ENCODE measurements at regions not wholly inside any gene's neighbourhood (a gene's known extent, or its start where the extent isn't known, plus 50 kb on each side); places are given as distances from the start of the nearest gene placed in this dataset.
"Not testable (repeated sequence)": the region's sequence is repeated elsewhere in the genome, so short reads cannot be mapped to it uniquely, and the experiment has no call there.

GRCh38 chr5:77867194-77867691, 91.1 kb upstream of the TBCA start:
- no peak for DNase-seq

DNA sequence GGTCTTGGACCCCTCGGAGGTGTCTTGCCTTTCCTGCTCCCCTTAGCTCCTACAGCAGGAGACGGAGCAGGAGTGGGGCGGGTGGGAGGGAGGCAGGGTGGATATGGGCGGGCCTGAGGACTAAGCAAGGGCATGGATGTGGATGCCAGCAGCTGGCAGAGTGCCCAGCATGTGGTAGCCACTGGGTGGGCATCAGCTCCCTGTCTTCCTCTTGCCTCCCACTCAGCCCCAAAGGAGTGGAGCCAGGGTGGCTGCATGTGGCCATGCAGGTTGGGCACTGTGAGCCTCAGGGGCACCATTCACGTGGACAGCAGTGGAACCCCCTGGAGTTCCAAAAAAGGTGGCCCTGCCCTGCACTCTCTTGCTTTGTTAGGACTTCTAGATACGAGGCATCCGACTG, 90.1 kb upstream of the TBCA start:
- no peak for DNase-seq

DNA sequence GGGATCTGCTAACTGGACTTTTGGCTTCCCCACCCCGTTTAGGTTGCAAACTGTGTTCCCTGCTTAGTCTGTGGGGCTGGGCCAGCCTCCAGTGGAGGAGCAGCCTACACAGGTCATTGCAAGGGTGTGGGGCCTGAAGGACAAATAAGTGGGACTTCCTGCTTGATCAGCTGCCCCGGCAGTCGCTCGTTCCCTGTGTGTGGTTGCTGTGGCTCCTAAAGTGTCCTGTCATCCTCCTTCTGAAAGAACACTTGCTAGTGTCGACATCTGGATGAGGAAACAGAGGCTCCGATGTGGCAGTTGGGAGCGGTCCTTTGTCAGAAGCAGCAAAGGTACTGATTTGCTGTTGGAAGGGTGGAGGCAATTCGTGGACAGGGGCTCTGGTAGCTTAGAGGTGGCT, 88.9 kb upstream of the TBCA start:
- no peak for DNase-seq

DNA sequence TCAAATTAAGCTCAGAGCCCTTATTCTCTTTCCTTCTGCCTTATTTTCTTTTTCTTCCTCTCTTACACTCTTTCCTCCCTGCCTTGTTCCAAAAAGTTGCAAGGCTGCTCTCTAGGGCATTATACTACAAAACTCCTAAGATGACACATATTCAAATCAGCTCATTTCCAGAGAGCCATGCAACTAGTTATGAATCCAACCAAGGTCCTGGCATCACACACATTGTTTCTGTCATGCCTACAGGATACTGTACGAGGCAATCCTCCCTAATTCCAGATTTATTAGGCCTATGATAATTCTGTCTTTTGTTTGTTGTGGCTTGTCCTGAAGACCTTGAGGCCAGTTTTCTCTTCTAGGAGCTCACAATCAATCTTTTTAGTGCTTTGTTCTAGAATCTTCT, 87.0 kb upstream of the TBCA start:
- no peak for DNase-seq

GRCh38 chr5:77861576-77861975, 85.4 kb upstream of the TBCA start:
- no peak for DNase-seq

- no peak for DNase-seq
Observed at GRCh38 chr5:77859306-77859705, 83.2 kb upstream of the TBCA start.

GRCh38 chr5:77858678-77859077, 82.5 kb upstream of the TBCA start:
- DNase-seq, result not testable (repeated sequence)

GRCh38 chr5:77855369-77855768, 79.2 kb upstream of the TBCA start:
- DNase-seq, result no peak

DNA sequence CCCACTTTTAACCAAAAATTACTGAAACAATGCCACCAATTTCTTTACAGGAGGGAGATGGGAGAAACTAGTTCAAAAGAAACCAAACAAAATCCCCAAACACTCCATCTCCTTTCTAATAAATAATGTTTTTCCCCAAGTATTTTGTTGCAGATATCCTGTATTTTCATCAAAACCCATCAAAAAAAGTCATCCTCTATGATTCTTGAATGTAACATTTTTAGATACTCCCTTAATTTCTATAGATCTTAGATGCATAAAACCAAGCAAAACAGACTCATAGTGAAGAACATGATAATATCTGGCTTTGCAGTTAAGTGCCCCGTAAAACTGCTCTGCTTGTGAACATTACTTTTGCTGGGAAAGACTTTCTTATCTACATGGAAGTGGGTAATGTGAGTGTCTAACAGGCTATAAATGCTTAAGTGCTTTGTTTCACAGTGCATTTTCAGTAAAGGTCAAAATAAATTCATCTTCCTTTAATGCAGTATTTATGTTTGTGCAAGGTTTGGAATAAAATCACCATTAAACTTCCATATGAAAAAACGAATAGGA, 77.3 kb upstream of the TBCA start:
- DNase-seq, result no peak

- peak; percentile 85 for DNase-seq
Observed at GRCh38 chr5:77852514-77853352, 76.6 kb upstream of the TBCA start.

GRCh38 chr5:77852068-77852513, 76.0 kb upstream of the TBCA start:
- DNase-seq, result no peak

DNA sequence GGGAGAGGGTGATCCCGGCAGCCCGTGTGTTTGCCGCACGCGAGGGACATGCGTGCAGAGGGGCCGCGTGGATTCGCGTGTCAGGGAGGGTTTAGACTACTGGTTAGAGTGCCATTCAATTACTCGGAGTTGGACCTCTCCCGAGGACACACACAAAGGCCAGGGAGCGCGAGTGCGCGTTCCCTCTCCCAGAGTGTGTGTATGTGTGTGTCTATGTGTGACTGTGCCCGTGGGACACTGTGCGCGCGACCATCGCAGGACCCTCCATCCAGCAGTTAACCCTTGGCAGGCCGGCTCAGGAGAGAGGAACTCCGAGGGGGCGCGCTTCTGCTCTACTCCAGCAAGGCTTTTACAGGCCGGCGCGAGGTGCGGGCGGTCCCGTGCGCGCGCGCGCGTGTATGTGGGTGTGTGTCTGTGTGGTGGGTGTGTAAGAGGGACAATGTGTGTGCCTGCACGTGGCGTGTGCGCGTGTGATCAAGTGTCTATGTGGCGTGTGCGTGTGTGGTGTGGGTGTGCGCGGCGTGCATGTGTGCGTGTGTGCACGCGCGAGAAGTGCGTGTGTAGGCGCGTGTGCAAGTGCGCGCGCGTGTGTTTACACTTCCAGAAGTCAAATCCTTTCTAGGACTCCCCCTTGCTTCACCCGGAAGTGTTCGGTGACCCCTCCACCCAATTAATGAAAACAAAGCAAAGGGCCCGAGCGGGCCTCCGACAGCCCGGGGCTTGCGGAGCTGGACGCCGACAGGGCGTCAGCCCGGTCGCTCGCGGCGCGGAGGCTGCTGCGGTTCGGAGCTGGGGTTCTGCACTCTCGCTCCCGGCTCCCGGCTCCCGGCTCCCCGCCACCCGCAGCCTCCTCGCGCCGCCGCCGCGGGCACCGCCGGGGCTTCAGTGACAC, 75.3 kb upstream of the TBCA start:
- DNase-seq, result peak; percentile 66

DNA sequence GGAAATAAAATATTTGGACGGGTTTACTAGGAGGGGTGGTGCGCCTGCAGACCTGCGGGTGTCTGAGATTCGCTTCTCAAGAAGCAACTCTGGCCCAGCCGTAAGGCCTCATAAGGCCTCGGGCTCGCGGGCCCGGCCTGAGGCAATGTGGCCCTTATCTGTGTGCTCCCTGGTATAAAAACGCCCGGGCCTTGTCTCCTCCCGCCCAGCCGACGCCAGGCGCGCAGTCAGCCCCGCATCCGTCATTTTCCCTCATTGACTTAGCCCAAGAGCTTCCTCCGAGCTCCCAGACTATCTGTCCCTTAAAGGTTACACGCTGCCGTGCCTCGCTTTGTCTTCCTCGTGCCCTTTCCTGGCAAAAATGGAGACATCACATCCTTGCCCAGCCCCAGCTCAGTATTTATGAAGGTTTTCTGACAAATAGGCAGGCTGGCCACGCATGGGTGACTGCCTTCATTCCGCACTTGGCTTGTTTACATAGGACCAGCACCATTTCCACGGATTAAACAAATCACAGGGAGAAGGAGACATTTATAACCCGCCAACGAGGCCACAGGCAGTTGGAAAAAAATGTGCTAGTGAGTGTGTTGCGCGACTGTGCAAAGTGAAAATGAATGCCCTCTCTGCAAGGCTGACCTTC, 74.5 kb upstream of the TBCA start:
- peak; percentile 33 for DNase-seq

DNA sequence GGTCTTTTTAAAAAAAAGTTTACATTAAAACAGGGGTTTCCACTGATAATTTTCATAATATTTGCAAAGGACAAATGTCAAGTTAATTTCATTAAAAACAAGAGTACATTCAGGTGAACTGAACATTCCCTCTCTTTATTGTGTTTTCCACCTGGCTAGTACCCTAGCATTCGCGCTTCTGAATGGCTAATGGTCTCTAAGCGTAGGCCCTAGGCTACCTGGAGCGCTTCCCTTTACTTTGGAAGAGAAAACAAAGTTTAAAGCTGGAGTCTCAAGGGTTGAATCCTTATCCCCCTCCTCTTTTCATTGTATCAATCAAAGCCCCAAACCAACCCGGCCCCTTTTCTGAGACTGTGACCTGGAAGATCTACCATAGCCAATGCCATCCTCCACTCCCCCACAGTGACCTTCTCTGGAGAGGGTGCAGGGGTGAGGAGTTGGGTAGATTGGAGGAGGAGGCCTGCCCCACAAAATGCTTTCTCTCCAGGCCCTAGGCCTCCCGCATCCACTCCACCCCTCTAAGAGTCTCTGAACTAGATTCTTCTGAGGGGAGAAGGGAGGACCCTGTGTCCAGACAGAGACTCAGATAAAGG, 73.3 kb upstream of the TBCA start:
- no peak for DNase-seq

DNA sequence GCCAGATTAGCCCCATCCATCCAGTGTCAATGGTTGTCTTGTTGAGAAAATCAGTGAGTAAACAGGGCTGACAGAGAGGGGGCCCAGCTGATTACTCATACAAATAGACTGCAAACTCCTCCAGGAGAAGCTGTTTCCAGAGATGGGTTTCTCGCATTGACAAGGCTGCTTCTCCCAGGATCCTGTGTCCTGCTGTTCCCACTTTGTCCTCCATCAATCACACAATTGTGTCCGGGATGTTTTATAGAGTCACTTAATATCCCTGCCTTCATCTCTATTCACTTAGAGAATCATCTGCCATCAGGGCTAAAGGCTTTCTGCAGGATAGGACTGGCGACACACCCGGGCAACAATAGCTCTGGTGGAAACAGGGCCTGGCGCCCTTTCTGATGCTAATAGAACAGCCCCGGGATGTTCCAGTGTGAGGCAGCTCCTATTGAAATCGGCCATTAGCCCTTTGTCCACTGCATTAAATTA, 71.7 kb upstream of the TBCA start:
- no peak for DNase-seq

GRCh38 chr5:77847129-77847460, 71.0 kb upstream of the TBCA start:
- DNase-seq, result no peak

DNA sequence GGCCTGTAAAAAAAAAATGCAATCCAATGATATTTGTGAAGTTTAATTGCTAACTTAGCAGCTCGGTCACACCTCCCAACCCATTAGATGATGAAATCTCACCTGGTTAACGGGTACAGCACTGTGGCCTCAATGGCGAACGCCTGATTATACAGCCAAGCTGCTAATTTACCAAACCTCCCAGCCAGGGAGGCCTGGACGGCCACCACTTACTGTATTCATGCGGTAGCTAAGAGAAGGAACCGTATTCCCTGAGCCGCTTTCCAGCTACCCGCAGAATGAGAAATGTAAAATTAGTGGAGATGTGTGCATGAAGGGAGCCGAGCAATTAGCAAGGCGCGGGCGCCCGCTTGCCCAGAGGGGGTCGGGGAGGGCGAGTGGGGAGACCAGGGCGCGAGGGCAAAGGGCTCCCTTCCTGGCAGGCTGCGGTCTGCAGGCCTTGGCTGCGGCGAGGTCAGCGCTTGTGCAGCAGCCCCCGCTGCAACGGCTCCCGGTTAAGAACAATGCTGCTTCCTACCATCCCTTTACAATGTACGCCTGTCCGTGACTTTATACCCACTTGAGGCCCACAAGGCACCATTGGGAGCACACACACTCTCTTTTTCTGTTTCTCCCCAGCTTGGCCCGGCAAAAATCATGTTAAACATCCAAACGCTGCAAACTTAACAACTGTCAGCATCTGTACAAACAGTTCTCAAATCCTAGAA, 70.4 kb upstream of the TBCA start:
- no peak for DNase-seq

- DNase-seq, result no peak
Observed at GRCh38 chr5:77845324-77845646, 69.1 kb upstream of the TBCA start.

DNA sequence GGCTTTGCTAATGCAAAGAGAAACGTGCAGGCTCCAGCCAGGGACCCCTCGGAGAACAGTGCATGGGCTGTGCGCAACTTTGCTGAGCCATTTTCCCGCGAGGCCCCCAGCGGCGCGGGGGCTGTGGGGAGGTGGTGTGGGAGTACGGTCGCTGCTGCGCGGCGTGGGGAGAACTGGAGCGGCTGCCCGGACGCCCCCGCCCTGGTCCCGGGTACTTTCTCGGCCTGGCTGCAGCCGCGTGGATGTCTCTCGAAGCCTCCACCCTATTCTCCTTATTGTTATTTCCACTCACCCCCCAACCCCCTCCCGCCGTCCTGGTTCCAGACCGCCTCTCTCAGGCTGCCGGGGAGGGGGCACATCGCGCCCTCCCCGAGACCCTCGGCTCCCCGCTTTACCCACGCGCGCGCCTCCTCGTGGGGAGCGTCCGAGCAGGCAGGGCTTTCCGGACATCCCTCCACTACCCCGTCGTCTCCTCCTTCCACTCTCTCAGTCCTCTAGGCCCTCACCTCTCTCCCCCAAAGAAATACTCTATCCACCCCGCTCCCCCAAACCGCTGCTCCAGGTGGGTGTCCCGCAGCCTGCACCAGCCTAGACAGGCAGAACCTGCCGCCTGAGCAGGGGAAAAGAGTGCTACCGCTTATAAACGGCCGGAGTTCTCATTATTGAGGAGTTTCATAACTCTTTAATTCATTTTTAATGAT, 68.6 kb upstream of the TBCA start:
- DNase-seq, result peak; percentile 40

- DNase-seq, result no peak
Observed at GRCh38 chr5:77844373-77844622, 68.2 kb upstream of the TBCA start.

GRCh38 chr5:77843570-77844372, 67.6 kb upstream of the TBCA start:
- DNase-seq, result peak; percentile 42
